SU-DHL-6 (cell line): ENCODE measurements at regions not wholly inside any gene's neighbourhood (a gene's known extent, or its start where the extent isn't known, plus 50 kb on each side); places are given as distances from the start of the nearest gene placed in this dataset.

ENCODE experiments used
- H2AFZ ChIP-seq: fragments of 200-600 bp; sonication (generic); 2 replicates; pipeline ENCODE4 v1.6.1; 2014; ENCODE audit warnings: low read depth, mild to moderate bottlenecking, moderate library complexity, mixed read lengths, antibody characterized with exemption, low read length; ENCODE audit not compliant: severe bottlenecking
- H3F3A ChIP-seq: fragments of 200-600 bp; shearing (Covaris generic); 2 replicates; pipeline ENCODE4 v1.6.0; 2016; ENCODE audit warnings: antibody characterized with exemption, mild to moderate bottlenecking; ENCODE audit not compliant: insufficient read depth
- H3K27ac ChIP-seq: fragments of 200-600 bp; sonication (generic); 2 replicates; pipeline ENCODE4 v1.5.1; 2016; ENCODE audit warnings: low read depth, mild to moderate bottlenecking, low read length, moderate library complexity, mixed read lengths
- H3K27me3 ChIP-seq: fragments of 200-600 bp; sonication (generic), shearing (Covaris generic); 2 replicates; pipeline ENCODE4 v1.6.0; 2014; ENCODE audit warnings: mild to moderate bottlenecking, low read length
- H3K36me3 ChIP-seq: fragments of 200-600 bp; sonication (generic); 2 replicates; pipeline ENCODE4 v1.6.1; 2014; ENCODE audit warnings: mild to moderate bottlenecking, low read length, mixed read lengths
- H3K4me2 ChIP-seq: fragments of 300-600, 200-600 bp; shearing (Covaris generic), sonication (generic); 2 replicates; pipeline ENCODE4 v1.6.0; 2014; ENCODE audit warnings: low read length, low read depth, mild to moderate bottlenecking; ENCODE audit not compliant: poor library complexity, severe bottlenecking
- H3K4me3 ChIP-seq: fragments of 200-600 bp; sonication (generic); 2 replicates; pipeline ENCODE4 v1.5.1; 2014; ENCODE audit warnings: antibody characterized with exemption, low read length, mild to moderate bottlenecking, mixed read lengths; ENCODE audit not compliant: insufficient read depth, poor library complexity, severe bottlenecking
- H3K79me2 ChIP-seq: fragments of 200-600 bp; sonication (generic); 2 replicates; pipeline ENCODE4 v1.6.1; 2014; ENCODE audit warnings: mild to moderate bottlenecking, low read length, moderate library complexity; ENCODE audit not compliant: insufficient read depth
- H3K9ac ChIP-seq: fragments of 200-600 bp; sonication (generic); 2 replicates; pipeline ENCODE4 v1.7.0; 2014; ENCODE audit warnings: mild to moderate bottlenecking, low read length
- H3K9me2 ChIP-seq: fragments of 200-600 bp; sonication (generic); replicated peaks from 2 replicates; pipeline ENCODE4 v1.6.1; 2014; ENCODE audit warnings: low read length; ENCODE audit not compliant: insufficient read depth
- H3K9me3 ChIP-seq: fragments of 200-600 bp; sonication (generic); 2 replicates; pipeline ENCODE4 v1.6.1; 2014; ENCODE audit warnings: low read length, mixed read lengths; ENCODE audit not compliant: insufficient read depth
- H4K20me1 ChIP-seq: fragments of 200-600 bp; sonication (generic); 2 replicates; pipeline ENCODE4 v1.6.1; 2014; ENCODE audit warnings: low read depth, mild to moderate bottlenecking, antibody characterized with exemption, low read length, moderate library complexity, mixed read lengths
- EZH2phosphoT487 ChIP-seq: fragments of 200-600 bp; sonication (generic), shearing (Covaris generic); conservative IDR thresholded peaks from 2 replicates; pipeline ENCODE4 v1.6.1; 2018; ENCODE audit warnings: mild to moderate bottlenecking, antibody characterized with exemption, low read length, moderate library complexity, mixed read lengths
- TF ChIP-seq, protein P1 (sequence below): fragments of 200-600 bp; sonication (generic); IDR thresholded peaks from one replicate; pipeline ENCODE4 v1.5.1; 2017; ENCODE audit warnings: antibody characterized with exemption, mild to moderate bottlenecking, low read length, moderate library complexity; ENCODE audit not compliant: insufficient read depth, poor library complexity, severe bottlenecking

DNA sequence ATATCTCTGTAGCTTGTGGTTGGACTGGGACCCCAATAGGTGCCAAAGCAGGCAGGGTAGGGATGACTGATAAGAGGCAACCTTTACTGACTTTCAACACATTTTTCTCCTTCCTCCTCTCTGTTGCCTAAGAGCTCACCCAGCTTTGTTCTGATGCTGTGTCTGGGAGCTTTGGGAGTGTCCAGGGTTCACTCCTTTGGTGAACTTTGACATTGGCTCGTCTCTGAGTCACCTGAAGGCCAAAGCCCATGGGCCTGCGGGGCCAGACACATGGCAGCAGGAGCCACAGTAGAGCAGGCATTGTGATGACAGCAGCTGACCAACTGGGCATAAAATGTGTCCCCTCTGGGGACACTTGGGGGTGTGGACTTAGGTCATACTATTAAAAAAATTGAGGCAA, 99.5 kb upstream of the ZNF644 start:
- Histone ChIP-seq H3K9ac (no peak overlapping the region), H3K9me2 (no peaks in the 10 kb centered on the region; the same call in 1 of the 2 replicates), H3K27ac (no peak overlapping the region), H3K9me3 (no peaks in the 10 kb centered on the region), H3F3A (no peaks in the 10 kb centered on the region), H3K27me3 (no peaks in the 10 kb centered on the region), H3K4me3 (no peak overlapping the region), H3K79me2 (no peaks in the 10 kb centered on the region), H4K20me1 (no peaks in the 10 kb centered on the region), H3K4me2 (no peak overlapping the region), H3K36me3 (no peaks in the 10 kb centered on the region), H2AFZ (no peak overlapping the region)
- TF ChIP-seq, protein P1, sequence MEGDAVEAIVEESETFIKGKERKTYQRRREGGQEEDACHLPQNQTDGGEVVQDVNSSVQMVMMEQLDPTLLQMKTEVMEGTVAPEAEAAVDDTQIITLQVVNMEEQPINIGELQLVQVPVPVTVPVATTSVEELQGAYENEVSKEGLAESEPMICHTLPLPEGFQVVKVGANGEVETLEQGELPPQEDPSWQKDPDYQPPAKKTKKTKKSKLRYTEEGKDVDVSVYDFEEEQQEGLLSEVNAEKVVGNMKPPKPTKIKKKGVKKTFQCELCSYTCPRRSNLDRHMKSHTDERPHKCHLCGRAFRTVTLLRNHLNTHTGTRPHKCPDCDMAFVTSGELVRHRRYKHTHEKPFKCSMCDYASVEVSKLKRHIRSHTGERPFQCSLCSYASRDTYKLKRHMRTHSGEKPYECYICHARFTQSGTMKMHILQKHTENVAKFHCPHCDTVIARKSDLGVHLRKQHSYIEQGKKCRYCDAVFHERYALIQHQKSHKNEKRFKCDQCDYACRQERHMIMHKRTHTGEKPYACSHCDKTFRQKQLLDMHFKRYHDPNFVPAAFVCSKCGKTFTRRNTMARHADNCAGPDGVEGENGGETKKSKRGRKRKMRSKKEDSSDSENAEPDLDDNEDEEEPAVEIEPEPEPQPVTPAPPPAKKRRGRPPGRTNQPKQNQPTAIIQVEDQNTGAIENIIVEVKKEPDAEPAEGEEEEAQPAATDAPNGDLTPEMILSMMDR = no peak

DNA sequence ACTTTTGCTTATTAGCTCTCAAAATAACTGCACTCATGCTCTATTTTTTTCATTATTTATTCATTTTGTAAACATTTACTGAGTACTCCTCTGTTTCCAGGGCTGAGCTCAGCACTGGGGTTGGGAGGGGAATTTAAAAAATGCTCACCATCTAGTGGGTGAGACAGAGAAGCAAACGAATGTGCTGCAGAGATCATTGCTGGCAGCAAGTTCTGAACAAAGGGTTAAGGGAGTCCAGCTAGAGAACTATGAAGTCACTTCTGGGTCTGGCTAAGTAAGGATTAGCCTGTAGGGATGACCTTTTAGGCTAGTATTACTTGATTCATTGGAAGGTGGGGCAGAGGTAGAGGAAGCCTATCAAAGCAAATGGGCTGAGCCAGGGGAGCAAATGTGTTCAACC, 99.1 kb upstream of the ZNF644 start:
- no peak overlapping the region for H3K4me2 ChIP-seq
- no peak for TF ChIP-seq EZH2phosphoT487
- TF ChIP-seq, protein P1 = no peak
- H3K9ac ChIP-seq = no peak overlapping the region
- H3K27ac ChIP-seq = no peak overlapping the region
- H2AFZ ChIP-seq = no peak overlapping the region
- no peaks in the 10 kb centered on the region; the same call in 1 of the 2 replicates for H3K9me2 ChIP-seq
- no peaks in the 10 kb centered on the region for H3K36me3 ChIP-seq
- H3K4me3 ChIP-seq = no peak overlapping the region
- no peaks in the 10 kb centered on the region for H3K79me2 ChIP-seq
- no peaks in the 10 kb centered on the region for H4K20me1 ChIP-seq
- H3K9me3 ChIP-seq = no peaks in the 10 kb centered on the region
- H3F3A ChIP-seq = no peaks in the 10 kb centered on the region
- H3K27me3 ChIP-seq = no peaks in the 10 kb centered on the region

DNA sequence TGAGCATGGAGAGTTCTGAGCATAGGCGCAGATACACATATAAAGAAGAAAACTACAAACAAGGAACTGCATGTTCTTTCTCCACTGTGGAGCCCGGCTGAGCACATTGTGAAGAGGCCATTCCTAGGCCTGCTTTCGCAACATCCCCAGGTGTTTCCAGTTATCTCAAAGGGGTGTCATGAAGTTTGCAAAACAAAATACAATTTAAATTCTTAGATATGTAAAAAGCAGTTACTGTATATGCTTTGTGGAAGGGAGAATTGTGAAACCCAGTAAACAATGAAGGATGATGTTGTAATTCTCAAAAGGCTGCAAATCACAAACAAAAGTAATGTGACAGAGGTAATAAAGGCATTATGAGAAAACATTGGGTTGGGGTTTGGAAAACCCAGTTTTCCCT, 98.6 kb upstream of the ZNF644 start:
- Histone ChIP-seq H3K4me2 (no peak overlapping the region), H3K9ac (no peak overlapping the region), H3K4me3 (no peak overlapping the region), H2AFZ (no peak overlapping the region), H3F3A (no peaks in the 10 kb centered on the region), H3K9me3 (no peaks in the 10 kb centered on the region), H4K20me1 (no peaks in the 10 kb centered on the region), H3K27me3 (no peaks in the 10 kb centered on the region), H3K9me2 (no peaks in the 10 kb centered on the region; the same call in 1 of the 2 replicates), H3K36me3 (no peaks in the 10 kb centered on the region), H3K27ac (no peak overlapping the region), H3K79me2 (no peaks in the 10 kb centered on the region)
- TF ChIP-seq, protein P1 = no peak

DNA sequence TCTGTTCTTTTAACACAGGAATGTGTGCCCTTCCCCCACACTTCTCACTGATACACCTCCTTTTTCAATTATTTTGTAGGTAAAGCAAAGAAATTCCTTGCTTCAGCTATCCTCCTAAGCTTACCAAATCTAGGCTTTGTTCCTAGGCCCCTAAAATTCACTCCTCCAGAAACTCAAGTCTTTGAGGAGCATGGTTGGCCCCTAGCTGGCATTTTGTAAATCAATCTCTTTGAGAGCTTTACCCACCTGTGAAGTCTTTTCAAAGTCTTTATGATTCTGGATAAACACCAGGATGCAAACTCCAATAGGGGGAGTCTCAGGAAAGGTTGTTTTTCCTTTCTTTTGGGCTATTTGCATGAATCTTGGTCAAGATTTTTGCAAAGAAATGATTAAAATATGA, 82.9 kb upstream of the ZNF644 start:
- Histone ChIP-seq H3K27me3 (no peaks in the 10 kb centered on the region), H3K9me2 (no peaks in the 10 kb centered on the region), H3K9me3 (no peaks in the 10 kb centered on the region), H3K4me3 (no peak overlapping the region), H3K79me2 (no peaks in the 10 kb centered on the region), H3K4me2 (no peak overlapping the region), H2AFZ (no peak overlapping the region), H3K27ac (no peak overlapping the region), H3F3A (no peaks in the 10 kb centered on the region), H3K9ac (no peak overlapping the region), H4K20me1 (no peaks in the 10 kb centered on the region), H3K36me3 (no peaks in the 10 kb centered on the region)
- TF ChIP-seq, protein P1 = no peak
- no peak for TF ChIP-seq EZH2phosphoT487
